ENCODE measurements at regions not wholly inside any gene's neighbourhood (a gene's known extent, or its start where the extent isn't known, plus 50 kb on each side); places are given as distances from the start of the nearest gene placed in this dataset.

GRCh38 chr2:226680719-226681118 lies 118.9 kb downstream of the IRS1 start:
- DNase-seq (no peak), ATAC-seq (ENCODE audit: low read depth in 2 of 2) (no peak)
- Mint-ChIP-seq H3K27ac (no peak overlapping the region), H3K4me3 (no peak overlapping the region), H3K27me3 (peaks cover 8 to 14% (median 9%) of the 10 kb centered on the region in 3 donors), H3K4me1 (peaks cover 0 to 4% (median 0%) of the 10 kb centered on the region in 3 donors), H3K9me3 (peaks cover 0 to 4% (median 0%) of the 10 kb centered on the region in 7 donors), H3K36me3 (no peaks in the 10 kb centered on the region)

DNA sequence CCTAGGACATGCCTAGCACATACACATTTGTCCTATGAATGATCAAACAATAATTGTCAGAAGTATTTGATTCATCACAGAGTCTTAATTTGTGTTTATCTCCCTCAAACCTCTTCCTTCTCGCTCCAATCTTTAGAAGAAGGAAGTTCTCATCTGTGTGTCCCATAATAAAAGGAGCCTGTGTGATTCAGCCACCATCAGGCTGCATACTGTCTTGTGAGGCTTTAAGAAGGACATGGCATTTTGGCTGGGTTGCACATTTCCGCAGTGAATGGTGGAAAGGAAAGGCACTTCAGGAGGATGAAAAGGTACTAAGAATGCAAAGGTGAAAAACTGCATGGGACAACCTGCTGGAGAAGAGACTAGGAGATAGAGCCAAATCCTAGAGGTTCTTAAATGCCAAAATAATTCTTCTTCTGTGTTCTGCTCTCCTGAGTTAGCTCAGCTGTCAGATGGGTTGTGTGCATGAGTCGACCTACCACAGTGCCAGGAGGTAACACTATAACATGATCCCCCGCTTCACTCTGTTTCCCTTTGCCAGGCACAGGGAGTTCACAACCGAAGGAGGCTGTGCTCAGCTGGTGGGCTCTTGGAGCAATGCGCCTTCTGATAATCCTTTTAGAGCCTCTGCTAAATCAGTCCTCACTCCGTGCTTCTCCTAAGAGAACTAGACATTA lies 120.1 kb downstream of the IRS1 start:
- Mint-ChIP-seq H3K36me3 (no peaks in the 10 kb centered on the region), H3K4me1 (peaks cover 0 to 4% (median 0%) of the 10 kb centered on the region in 3 donors), H3K9me3 (no peaks in the 10 kb centered on the region), H3K4me3 (no peak overlapping the region), H3K27ac (no peak overlapping the region), H3K27me3 (peaks cover 9 to 16% (median 12%) of the 10 kb centered on the region in 3 donors)
- DNase-seq: no peak
- no peak for ATAC-seq (ENCODE audit: low read depth in 2 of 2)

GRCh38 chr2:226678422-226678821 lies 121.2 kb downstream of the IRS1 start:
- H3K36me3 Mint-ChIP-seq: no peaks in the 10 kb centered on the region
- no peak overlapping the region for H3K4me3 Mint-ChIP-seq
- DNase-seq: no peak
- H3K9me3 Mint-ChIP-seq: no peaks in the 10 kb centered on the region
- H3K27ac Mint-ChIP-seq: no peak overlapping the region
- peaks cover 11 to 26% (median 23%) of the 10 kb centered on the region in 3 donors for H3K27me3 Mint-ChIP-seq
- ATAC-seq (ENCODE audit: low read depth in 2 of 2): no peak
- H3K4me1 Mint-ChIP-seq: no peaks in the 10 kb centered on the region

GRCh38 chr2:226677080-226677479 lies 122.5 kb downstream of the IRS1 start:
- no peak for ATAC-seq (ENCODE audit: low read depth in 2 of 2)
- no peak overlapping the region for H3K4me3 Mint-ChIP-seq
- no peaks in the 10 kb centered on the region for H3K4me1 Mint-ChIP-seq
- peaks cover 18 to 32% (median 29%) of the 10 kb centered on the region in 3 donors for H3K27me3 Mint-ChIP-seq
- H3K9me3 Mint-ChIP-seq: no peaks in the 10 kb centered on the region
- DNase-seq: no peak
- H3K27ac Mint-ChIP-seq: peak overlapping the region in 1 of 6 donors; percentile 33
- H3K36me3 Mint-ChIP-seq: no peaks in the 10 kb centered on the region

GRCh38 chr2:226676618-226677017 lies 123.0 kb downstream of the IRS1 start:
- no peaks in the 10 kb centered on the region for H3K4me1 Mint-ChIP-seq

GRCh38 chr2:226674123-226674522 lies 125.5 kb downstream of the IRS1 start:
- ATAC-seq (ENCODE audit: low read depth in 2 of 2): no peak
- DNase-seq: no peak
- peaks cover 18 to 32% (median 31%) of the 10 kb centered on the region in 3 donors for H3K27me3 Mint-ChIP-seq
- H3K9me3 Mint-ChIP-seq: peaks cover 0 to 2% (median 0%) of the 10 kb centered on the region in 7 donors
- H3K4me3 Mint-ChIP-seq: no peak overlapping the region
- H3K27ac Mint-ChIP-seq: no peak overlapping the region
- peaks cover 0 to 6% (median 4%) of the 10 kb centered on the region in 3 donors for H3K4me1 Mint-ChIP-seq
- no peaks in the 10 kb centered on the region for H3K36me3 Mint-ChIP-seq

More at GRCh38 chr2:226676618-226677017, 123.0 kb downstream of the IRS1 start:
- H3K27ac Mint-ChIP-seq: peak overlapping the region in 1 of 6 donors; percentile 33
- DNase-seq (no peak), ATAC-seq (ENCODE audit: low read depth in 2 of 2) (no peak)
- no peaks in the 10 kb centered on the region for H3K9me3 Mint-ChIP-seq
- H3K36me3 Mint-ChIP-seq: no peaks in the 10 kb centered on the region
- peaks cover 18 to 37% (median 29%) of the 10 kb centered on the region in 3 donors for H3K27me3 Mint-ChIP-seq
- no peak overlapping the region for H3K4me3 Mint-ChIP-seq

DNA sequence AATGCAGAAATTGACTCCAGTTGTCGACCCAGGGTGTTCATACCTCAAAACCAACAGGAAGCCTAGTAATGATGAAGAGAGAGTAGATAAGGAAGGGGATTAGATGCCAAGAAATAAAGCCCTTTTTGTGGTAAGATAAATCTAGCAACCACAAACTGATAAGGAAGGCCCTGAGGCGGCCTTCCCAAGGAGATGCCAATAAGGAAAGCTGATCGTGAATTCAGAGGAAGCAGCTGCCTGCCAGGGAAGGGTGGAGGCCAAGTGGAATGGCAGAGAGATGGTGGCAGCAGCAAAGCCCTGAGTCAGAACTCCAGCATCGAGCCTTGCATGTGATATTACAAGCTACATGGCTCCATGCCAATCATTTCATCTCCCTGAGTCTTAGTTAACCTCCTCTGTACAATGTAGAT lies 126.3 kb downstream of the IRS1 start:
- H3K4me3 Mint-ChIP-seq: no peak overlapping the region
- H3K36me3 Mint-ChIP-seq: no peaks in the 10 kb centered on the region
- DNase-seq (no peak), ATAC-seq (ENCODE audit: low read depth in 2 of 2) (no peak)
- H3K27ac Mint-ChIP-seq: no peak overlapping the region
- peaks cover 18 to 40% (median 38%) of the 10 kb centered on the region in 3 donors for H3K27me3 Mint-ChIP-seq
- peaks cover 0 to 2% (median 0%) of the 10 kb centered on the region in 7 donors for H3K9me3 Mint-ChIP-seq
- peaks cover 0 to 6% (median 4%) of the 10 kb centered on the region in 3 donors for H3K4me1 Mint-ChIP-seq

DNA sequence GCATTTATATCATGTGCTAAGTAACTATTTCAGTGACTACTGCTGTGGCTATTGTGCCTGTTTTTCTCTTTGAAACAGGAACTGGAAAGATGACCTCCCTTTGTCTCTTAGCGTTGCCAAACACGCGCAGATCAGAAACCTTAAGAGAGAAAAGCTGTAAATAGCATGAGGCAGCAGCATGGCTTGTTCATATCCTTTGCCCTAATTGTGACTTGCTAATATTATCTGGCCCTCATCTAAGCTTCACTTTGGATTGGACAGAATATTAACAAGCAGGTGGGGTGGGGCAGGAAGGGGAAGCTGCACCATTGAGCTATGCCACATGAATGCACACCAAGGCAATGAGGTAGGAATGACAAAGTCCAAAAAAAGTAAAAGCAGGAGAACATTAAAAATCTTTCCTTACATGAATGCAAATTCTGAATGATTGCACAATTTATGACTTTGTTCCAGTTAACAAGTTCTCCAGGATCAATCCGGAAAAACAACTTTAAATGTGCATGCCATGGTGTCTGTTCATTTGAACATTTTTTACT lies 128.4 kb downstream of the IRS1 start:
- Mint-ChIP-seq H3K4me3 (no peak overlapping the region), H3K9me3 (peaks cover 0 to 2% (median 0%) of the 10 kb centered on the region in 7 donors), H3K27me3 (peaks cover 18 to 49% (median 48%) of the 10 kb centered on the region in 3 donors), H3K27ac (no peak overlapping the region), H3K4me1 (peaks cover 0 to 6% (median 4%) of the 10 kb centered on the region in 3 donors), H3K36me3 (no peaks in the 10 kb centered on the region)
- ATAC-seq (ENCODE audit: low read depth in 2 of 2) (no peak), DNase-seq (no peak)

GRCh38 chr2:226669905-226670304 lies 129.7 kb downstream of the IRS1 start:
- Mint-ChIP-seq H3K9me3 (peaks cover 0 to 5% (median 0%) of the 10 kb centered on the region in 7 donors), H3K4me1 (peaks cover 0 to 6% (median 4%) of the 10 kb centered on the region in 3 donors), H3K27me3 (peaks cover 23 to 52% (median 47%) of the 10 kb centered on the region in 3 donors), H3K27ac (peak overlapping the region in 2 of 6 donors; percentile 23 to 26), H3K36me3 (no peaks in the 10 kb centered on the region), H3K4me3 (no peak overlapping the region)
- peak; percentile 30 to 45 for ATAC-seq (ENCODE audit: low read depth in 2 of 2)
- DNase-seq: no peak

- Mint-ChIP-seq H3K4me1 (peaks cover 0 to 6% (median 4%) of the 10 kb centered on the region in 3 donors), H3K4me3 (no peak overlapping the region), H3K9me3 (peaks cover 0 to 9% (median 0%) of the 10 kb centered on the region in 7 donors), H3K36me3 (no peaks in the 10 kb centered on the region), H3K27ac (no peak overlapping the region), H3K27me3 (peaks cover 17 to 52% (median 47%) of the 10 kb centered on the region in 3 donors)
- DNase-seq (no peak), ATAC-seq (ENCODE audit: low read depth in 2 of 2) (no peak)
Observed at GRCh38 chr2:226669249-226669648, 130.4 kb downstream of the IRS1 start.

DNA sequence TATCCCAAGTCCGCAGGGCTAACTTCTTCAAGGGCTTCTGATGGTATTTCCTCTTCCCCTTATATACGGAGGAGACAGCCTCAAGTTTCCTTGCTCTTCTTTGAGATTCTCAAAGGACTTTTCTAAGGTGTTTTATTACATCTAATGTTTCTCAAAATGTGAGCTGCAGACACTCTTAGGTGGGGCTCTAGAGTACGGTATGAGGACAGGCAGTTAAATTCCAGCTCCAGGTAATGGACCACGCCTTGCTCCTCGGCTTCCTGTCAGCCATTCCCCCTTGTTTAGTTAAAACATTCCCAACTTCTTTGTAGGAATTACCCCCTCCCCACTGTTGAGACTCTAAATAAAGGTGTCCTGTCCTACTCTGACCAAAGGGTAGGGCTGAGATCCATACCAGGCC lies 131.9 kb downstream of the IRS1 start:
- H3K4me3 Mint-ChIP-seq: no peak overlapping the region

DNA sequence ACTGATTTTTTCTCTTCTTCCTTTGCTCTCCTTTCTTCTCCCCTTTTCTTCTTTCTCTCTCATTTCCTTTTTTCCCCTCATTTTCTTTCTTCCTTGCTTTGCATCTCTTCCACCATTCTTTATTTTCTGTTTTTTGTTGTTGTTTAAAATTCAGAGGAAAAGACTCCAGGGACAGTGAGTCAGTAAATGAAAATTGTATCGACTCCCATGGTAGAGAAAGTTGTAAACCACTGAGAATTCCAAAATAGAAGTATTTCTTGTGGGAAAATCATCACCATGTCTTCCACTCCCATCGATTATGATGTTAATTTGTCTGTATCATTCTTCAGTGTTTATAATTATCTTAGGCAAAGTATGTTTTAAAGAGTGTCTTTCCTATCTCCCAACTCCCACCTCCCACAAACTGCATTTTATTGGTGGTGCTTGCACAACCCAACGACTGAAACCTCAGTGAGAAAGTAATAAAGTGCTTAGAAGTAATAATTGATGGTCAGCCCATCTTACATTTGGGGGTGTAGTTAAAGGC lies 134.3 kb downstream of the IRS1 start:
- DNase-seq (no peak), ATAC-seq (ENCODE audit: low read depth in 2 of 2) (no peak)
- Mint-ChIP-seq H3K36me3 (no peaks in the 10 kb centered on the region), H3K4me3 (no peak overlapping the region), H3K27ac (no peak overlapping the region), H3K27me3 (peaks cover 24 to 50% (median 49%) of the 10 kb centered on the region in 3 donors), H3K4me1 (peaks cover 0 to 6% (median 4%) of the 10 kb centered on the region in 3 donors), H3K9me3 (peaks cover 0 to 9% (median 0%) of the 10 kb centered on the region in 7 donors)

More for the DNA sequence above, 131.9 kb downstream of the IRS1 start:
- H3K36me3 Mint-ChIP-seq: no peaks in the 10 kb centered on the region
- DNase-seq (no peak), ATAC-seq (ENCODE audit: low read depth in 2 of 2) (no peak)
- peaks cover 0 to 6% (median 4%) of the 10 kb centered on the region in 3 donors for H3K4me1 Mint-ChIP-seq
- no peak overlapping the region for H3K27ac Mint-ChIP-seq
- H3K9me3 Mint-ChIP-seq: peaks cover 0 to 9% (median 0%) of the 10 kb centered on the region in 7 donors
- H3K27me3 Mint-ChIP-seq: peaks cover 16 to 42% (median 37%) of the 10 kb centered on the region in 3 donors

DNA sequence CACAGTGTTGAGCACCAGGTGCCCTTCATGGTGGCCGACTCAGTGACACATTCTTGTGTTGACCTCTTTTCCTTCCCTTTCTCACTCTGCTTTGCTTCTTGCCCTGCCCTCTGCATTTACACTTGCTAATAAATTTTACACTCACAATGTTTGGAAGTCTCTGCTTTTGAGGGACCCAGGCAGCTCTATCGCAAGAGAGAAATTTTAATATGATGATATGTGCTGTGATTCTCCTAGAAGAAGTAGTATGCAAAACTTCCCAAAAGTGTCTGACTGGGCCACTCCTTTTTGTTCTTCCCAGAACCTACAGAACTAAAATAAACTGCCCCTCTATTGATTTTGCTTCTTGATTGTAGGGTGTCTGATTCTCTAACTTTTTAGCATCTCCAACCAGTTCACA lies 135.0 kb downstream of the IRS1 start:
- peaks cover 0 to 9% (median 0%) of the 10 kb centered on the region in 7 donors for H3K9me3 Mint-ChIP-seq
- no peaks in the 10 kb centered on the region for H3K36me3 Mint-ChIP-seq
- H3K27ac Mint-ChIP-seq: no peak overlapping the region
- H3K4me1 Mint-ChIP-seq: peaks cover 0 to under 1% (median under 1%) of the 10 kb centered on the region in 3 donors
- DNase-seq (no peak), ATAC-seq (ENCODE audit: low read depth in 2 of 2) (no peak)
- H3K27me3 Mint-ChIP-seq: peaks cover 24 to 52% (median 51%) of the 10 kb centered on the region in 3 donors
- H3K4me3 Mint-ChIP-seq: no peak overlapping the region

DNA sequence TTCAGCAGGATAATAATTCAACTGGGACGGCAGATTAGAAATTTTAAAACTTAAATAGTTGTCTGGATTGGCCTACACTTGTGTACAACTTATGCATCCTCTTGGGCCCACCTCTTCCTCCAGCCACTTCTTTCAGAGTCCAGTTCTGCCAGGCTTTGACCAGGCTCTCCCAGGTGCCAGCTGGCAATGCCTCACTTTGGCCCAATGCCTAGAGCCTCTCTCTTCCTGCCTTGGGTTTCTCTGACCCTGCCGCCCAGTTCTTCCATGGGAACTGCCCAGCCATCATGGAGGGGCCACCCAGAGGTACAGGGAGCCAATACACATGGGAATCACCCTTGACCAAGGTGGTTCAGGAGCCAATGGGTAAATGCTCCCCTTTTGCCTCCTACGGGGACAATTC lies 135.5 kb downstream of the IRS1 start:
- peaks cover 0 to 9% (median 0%) of the 10 kb centered on the region in 7 donors for H3K9me3 Mint-ChIP-seq
- H3K4me3 Mint-ChIP-seq: no peak overlapping the region
- H3K4me1 Mint-ChIP-seq: no peaks in the 10 kb centered on the region
- H3K27me3 Mint-ChIP-seq: peaks cover 24 to 55% (median 55%) of the 10 kb centered on the region in 3 donors
- no peaks in the 10 kb centered on the region for H3K36me3 Mint-ChIP-seq
- no peak for DNase-seq
- H3K27ac Mint-ChIP-seq: no peak overlapping the region
- ATAC-seq (ENCODE audit: low read depth in 2 of 2): no peak

All from naive B cell (primary cell).